Lower leg skin (tissue), 3 donors: ENCODE measurements at regions not wholly inside any gene's neighbourhood (a gene's known extent, or its start where the extent isn't known, plus 50 kb on each side); places are given as distances from the start of the nearest gene placed in this dataset.

Source experiments
- CTCF ChIP-seq, 3 donors: fragments of 450-650 bp; IDR thresholded peaks; one replicate each; pipeline ENCODE4 v1.5.1; 2016; ENCODE audit warnings: antibody characterized with exemption in 3 of 3, mild to moderate bottlenecking in 3 of 3, moderate library complexity in 2 of 3
- POLR2A ChIP-seq, 2 donors: fragments of 450-650 bp; IDR thresholded peaks; one replicate each; pipeline ENCODE4 v1.6.1; 2016 to 2017; ENCODE audit warnings: antibody characterized with exemption in 2 of 2, mild to moderate bottlenecking in 1 of 2, moderate library complexity in 1 of 2

GRCh38 chr5:9713356-9713755 is 83.2 kb upstream of the TAS2R1 start:
- TF ChIP-seq CTCF (IDR thresholded peaks at IDR 0.05) = no peak
- no peak for TF ChIP-seq POLR2A (IDR thresholded peaks at IDR 0.05)
